Activated naive CD8-positive, alpha-beta T cell treated with anti-CD3 and anti-CD28 coated beads, Interleukin-2, amount 10 ng/mL, durations not matched to agents 7 days and 5 days (primary cell): ENCODE measurements at regions not wholly inside any gene's neighbourhood (a gene's known extent, or its start where the extent isn't known, plus 50 kb on each side); places are given as distances from the start of the nearest gene placed in this dataset.
"Not testable (repeated sequence)": the region's sequence is repeated elsewhere in the genome, so short reads cannot be mapped to it uniquely, and the experiment has no call there.

ENCODE experiments used
- ATAC-seq: fragments of 150-1000 bp; cut with Tn5 transposase; one replicate; pipeline ENCODE4 v1.10.0; 2021; ENCODE audit warnings: low read depth, moderate library complexity
- POLR2A ChIA-PET: fragments of 350-600 bp; sonication (Branson Sonifier 250); formaldehyde crosslinking; loops from one replicate; lab custom pipeline; 2021; ENCODE audit warnings: antibody characterized with exemption; lab: Charles Lee
- DNase-seq: peaks from one replicate; pipeline ENCODE4 v3.0.0; 2021
- H3K27ac Mint-ChIP-seq: one replicate; pipeline ENCODE4 v1.8.0; 2022; ENCODE audit warnings: mild to moderate bottlenecking, mixed read lengths
- H3K27me3 Mint-ChIP-seq: one replicate; pipeline ENCODE4 v1.8.0; 2022; ENCODE audit warnings: mild to moderate bottlenecking, moderate library complexity, mixed read lengths
- H3K36me3 Mint-ChIP-seq: one replicate; pipeline ENCODE4 v1.8.0; 2021; ENCODE audit warnings: mild to moderate bottlenecking, mixed read lengths
- H3K4me1 Mint-ChIP-seq: one replicate; pipeline ENCODE4 v1.8.0; 2021; ENCODE audit warnings: mixed read lengths
- H3K4me3 Mint-ChIP-seq: one replicate; pipeline ENCODE4 v1.8.0; 2022; ENCODE audit warnings: mild to moderate bottlenecking, moderate library complexity, mixed read lengths
- H3K9me3 Mint-ChIP-seq: one replicate; pipeline ENCODE4 v1.8.0; 2021; ENCODE audit warnings: mixed read lengths

GRCh38 chr4:9659678-9660077, 121.8 kb upstream of the DRD5 start:
- H3K36me3 Mint-ChIP-seq, ATAC-seq, POLR2A ChIA-PET, H3K27ac Mint-ChIP-seq, H3K4me3 Mint-ChIP-seq, H3K27me3 Mint-ChIP-seq, H3K9me3 Mint-ChIP-seq, H3K4me1 Mint-ChIP-seq: not testable (repeated sequence)
- peak; percentile 31 for DNase-seq

GRCh38 chr4:9660955-9661354, 120.5 kb upstream of the DRD5 start:
- H3K4me3 Mint-ChIP-seq, H3K4me1 Mint-ChIP-seq, H3K9me3 Mint-ChIP-seq, H3K27ac Mint-ChIP-seq, DNase-seq, H3K27me3 Mint-ChIP-seq, H3K36me3 Mint-ChIP-seq, ATAC-seq, POLR2A ChIA-PET: not testable (repeated sequence)

- H3K27me3 Mint-ChIP-seq, H3K27ac Mint-ChIP-seq, ATAC-seq, H3K9me3 Mint-ChIP-seq, H3K4me1 Mint-ChIP-seq, DNase-seq, H3K36me3 Mint-ChIP-seq, POLR2A ChIA-PET, H3K4me3 Mint-ChIP-seq: not testable (repeated sequence)
Observed at GRCh38 chr4:9670725-9671124, 110.7 kb upstream of the DRD5 start.

- H3K4me1 Mint-ChIP-seq, H3K27ac Mint-ChIP-seq, DNase-seq, H3K27me3 Mint-ChIP-seq, H3K9me3 Mint-ChIP-seq, H3K36me3 Mint-ChIP-seq, H3K4me3 Mint-ChIP-seq, ATAC-seq, POLR2A ChIA-PET: not testable (repeated sequence)
Observed at GRCh38 chr4:9677357-9677756, 104.1 kb upstream of the DRD5 start.

- H3K27me3 Mint-ChIP-seq, result peaks cover 2% of the 10 kb centered on the region
- H3K4me3 Mint-ChIP-seq, result no peak overlapping the region
- no peaks in the 10 kb centered on the region for H3K9me3 Mint-ChIP-seq
- H3K27ac Mint-ChIP-seq, result no peak overlapping the region
- ATAC-seq, result no peak
- H3K4me1 Mint-ChIP-seq, result no peaks in the 10 kb centered on the region
- DNase-seq, result no peak
- POLR2A ChIA-PET, result no interaction called here
- H3K36me3 Mint-ChIP-seq, result no peaks in the 10 kb centered on the region
Observed at GRCh38 chr4:9679704-9680478, 101.5 kb upstream of the DRD5 start.

GRCh38 chr4:9683174-9683573, 98.3 kb upstream of the DRD5 start:
- DNase-seq, H3K27me3 Mint-ChIP-seq, H3K9me3 Mint-ChIP-seq, POLR2A ChIA-PET, ATAC-seq, H3K36me3 Mint-ChIP-seq, H3K27ac Mint-ChIP-seq, H3K4me1 Mint-ChIP-seq, H3K4me3 Mint-ChIP-seq: not testable (repeated sequence)

GRCh38 chr4:9685016-9685415, 96.4 kb upstream of the DRD5 start:
- H3K4me3 Mint-ChIP-seq, H3K4me1 Mint-ChIP-seq, H3K9me3 Mint-ChIP-seq, ATAC-seq, H3K27me3 Mint-ChIP-seq, DNase-seq, POLR2A ChIA-PET, H3K27ac Mint-ChIP-seq, H3K36me3 Mint-ChIP-seq: not testable (repeated sequence)

GRCh38 chr4:9685692-9686091, 95.7 kb upstream of the DRD5 start:
- POLR2A ChIA-PET, result no interaction called here
- ATAC-seq (no peak), DNase-seq (no peak)
- no peaks in the 10 kb centered on the region for H3K36me3 Mint-ChIP-seq
- H3K9me3 Mint-ChIP-seq, result no peaks in the 10 kb centered on the region
- H3K4me1 Mint-ChIP-seq, result peaks cover under 1% of the 10 kb centered on the region
- peaks cover 7% of the 10 kb centered on the region for H3K27me3 Mint-ChIP-seq
- H3K4me3 Mint-ChIP-seq, result no peak overlapping the region
- H3K27ac Mint-ChIP-seq, result no peak overlapping the region

- not testable (repeated sequence) for DNase-seq, H3K27me3 Mint-ChIP-seq, ATAC-seq, H3K9me3 Mint-ChIP-seq, H3K36me3 Mint-ChIP-seq, H3K27ac Mint-ChIP-seq
- Mint-ChIP-seq H3K4me3 (peak overlapping the region; percentile 82), H3K4me1 (peaks cover 12% of the 10 kb centered on the region)
- POLR2A ChIA-PET, result interaction anchor here (0.9 to 1.1 kb wide), 2 partner anchors 313 to 426 kb away, joined by 5 read pairs; partner anchors contain the start of gene WDR1
Observed at GRCh38 chr4:9690636-9691237, 90.7 kb upstream of the DRD5 start.

- Mint-ChIP-seq H3K27ac (peak overlapping the region; percentile 67), H3K4me1 (peaks cover 14% of the 10 kb centered on the region), H3K9me3 (no peaks in the 10 kb centered on the region), H3K36me3 (no peaks in the 10 kb centered on the region), H3K4me3 (peak overlapping the region; percentile 82), H3K27me3 (peaks cover 9% of the 10 kb centered on the region)
- POLR2A ChIA-PET, result interaction anchor here (0.9 to 1.1 kb wide), 2 partner anchors 312 to 426 kb away, joined by 5 read pairs; partner anchors contain the start of gene WDR1
- DNase-seq (peak; percentile 85), ATAC-seq (peak; percentile 100)
Observed at GRCh38 chr4:9691238-9692065, 90.0 kb upstream of the DRD5 start.

- H3K4me3 Mint-ChIP-seq, H3K9me3 Mint-ChIP-seq, H3K27me3 Mint-ChIP-seq, POLR2A ChIA-PET, ATAC-seq, H3K36me3 Mint-ChIP-seq, DNase-seq: not testable (repeated sequence)
- peak overlapping the region; percentile 13 for H3K27ac Mint-ChIP-seq
- peaks cover 14% of the 10 kb centered on the region for H3K4me1 Mint-ChIP-seq
Observed at GRCh38 chr4:9692791-9693491, 88.5 kb upstream of the DRD5 start.

GRCh38 chr4:9694403-9694802, 87.0 kb upstream of the DRD5 start:
- H3K4me3 Mint-ChIP-seq, DNase-seq, H3K9me3 Mint-ChIP-seq, H3K36me3 Mint-ChIP-seq, H3K27ac Mint-ChIP-seq, ATAC-seq, H3K27me3 Mint-ChIP-seq, POLR2A ChIA-PET: not testable (repeated sequence)
- peaks cover 14% of the 10 kb centered on the region for H3K4me1 Mint-ChIP-seq

GRCh38 chr4:9695994-9696393, 85.4 kb upstream of the DRD5 start:
- H3K9me3 Mint-ChIP-seq, DNase-seq, H3K36me3 Mint-ChIP-seq, H3K27ac Mint-ChIP-seq, ATAC-seq, H3K27me3 Mint-ChIP-seq, POLR2A ChIA-PET, H3K4me3 Mint-ChIP-seq: not testable (repeated sequence)
- peaks cover 11% of the 10 kb centered on the region for H3K4me1 Mint-ChIP-seq
